Astrocyte of the spinal cord (primary cell): ENCODE measurements at regions not wholly inside any gene's neighbourhood (a gene's known extent, or its start where the extent isn't known, plus 50 kb on each side); places are given as distances from the start of the nearest gene placed in this dataset.

Experiments used
- DNase-seq: peaks from one replicate; pipeline ENCODE4 v3.0.0; 2011; ENCODE audit warnings: low read depth, low spot score
- H3K4me3 ChIP-seq: 2 replicates; pipeline ENCODE4 v1.5.1; 2011; ENCODE audit warnings: low read depth, mild to moderate bottlenecking, low read length, moderate library complexity
- CTCF ChIP-seq: IDR thresholded peaks from 2 replicates; pipeline ENCODE4 v1.5.1; 2012; ENCODE audit warnings: low read depth, mild to moderate bottlenecking, low read length, inconsistent platforms
- in situ Hi-C: cut with HindIII; loops from 2 replicates; pipeline ENCODE4 v1.10.0; 2017; ENCODE audit warnings: low sequenced_read_pairs

GRCh38 chr3:168808596-168808995 lies 712.9 kb upstream of the GOLIM4 start:
- no peak overlapping the region for H3K4me3 ChIP-seq
- DNase-seq: no peak
- in situ Hi-C loops: no loop called here
- no peak for TF ChIP-seq CTCF

- in situ Hi-C loops: no loop called here
- H3K4me3 ChIP-seq: no peak overlapping the region
- no peak for TF ChIP-seq CTCF
- DNase-seq: no peak
These were observed 711.7 kb upstream of the GOLIM4 start for GRCh38 chr3:168807448-168807847.

- in situ Hi-C loops: no loop called here
- DNase-seq: no peak
- H3K4me3 ChIP-seq: no peak overlapping the region
- no peak for TF ChIP-seq CTCF
These were observed 711.1 kb upstream of the GOLIM4 start for GRCh38 chr3:168806871-168807270.

- peak; percentile 8 for DNase-seq
- in situ Hi-C loops: no loop called here
- no peak overlapping the region for H3K4me3 ChIP-seq
- no peak for TF ChIP-seq CTCF
These were observed 707.8 kb upstream of the GOLIM4 start for GRCh38 chr3:168803536-168803935.

DNA sequence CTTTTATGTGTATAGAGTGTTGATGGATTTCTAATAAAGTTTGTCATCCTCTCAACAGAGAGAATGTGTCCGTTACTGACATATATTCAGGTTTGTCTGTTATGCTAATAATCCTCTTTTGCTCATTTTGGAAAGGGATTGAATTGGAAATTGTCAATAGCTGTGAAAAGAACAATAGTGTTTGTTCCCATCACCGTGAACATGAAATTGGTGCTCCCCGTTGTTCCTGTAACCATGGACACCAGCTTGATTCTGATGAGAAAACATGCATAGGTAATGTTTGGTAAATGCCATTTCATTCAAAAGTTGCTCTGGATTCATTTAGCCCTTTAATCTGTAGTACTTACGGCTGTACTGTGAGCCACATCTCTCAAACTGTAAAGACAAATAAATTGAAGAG lies 707.0 kb upstream of the GOLIM4 start:
- in situ Hi-C loops: no loop called here
- DNase-seq: no peak
- no peak for TF ChIP-seq CTCF
- H3K4me3 ChIP-seq: no peak overlapping the region

- no peak overlapping the region for H3K4me3 ChIP-seq
- TF ChIP-seq CTCF: no peak
- DNase-seq: peak; percentile 79
- in situ Hi-C loops: no loop called here
These were observed 706.1 kb upstream of the GOLIM4 start for GRCh38 chr3:168801794-168802193.

DNA sequence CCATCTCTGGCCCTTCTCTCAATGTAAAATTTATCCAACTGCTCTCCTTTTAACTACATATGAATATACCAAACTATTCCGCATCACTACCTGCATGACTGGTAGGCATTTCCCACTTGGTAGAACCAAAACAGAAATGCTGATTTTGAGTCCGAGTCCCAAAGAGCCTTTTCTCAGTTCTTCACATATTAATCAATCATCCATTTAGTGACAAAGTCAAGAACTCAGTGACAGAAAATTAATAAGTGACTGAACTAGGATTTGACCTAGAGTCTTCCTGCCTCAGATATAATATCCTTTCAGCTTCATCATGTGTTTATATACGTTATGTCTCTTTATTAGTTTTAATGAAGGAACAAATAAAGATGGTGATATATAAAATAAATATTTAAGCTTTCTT lies 700.6 kb upstream of the GOLIM4 start:
- TF ChIP-seq CTCF: no peak
- no peak overlapping the region for H3K4me3 ChIP-seq
- no peak for DNase-seq
- in situ Hi-C loops: no loop called here
